Bone marrow (tissue), 2 donors: ENCODE measurements at regions not wholly inside any gene's neighbourhood (a gene's known extent, or its start where the extent isn't known, plus 50 kb on each side); places are given as distances from the start of the nearest gene placed in this dataset.
"Not testable (repeated sequence)": the region's sequence is repeated elsewhere in the genome, so short reads cannot be mapped to it uniquely, and the experiment has no call there.

ENCODE experiments used
- DNase-seq, 2 donors: peaks; one replicate each; lab custom pipeline; 2025; lab: John Stamatoyannopoulos, UW

GRCh38 chr16:54808890-54809289 lies 121.8 kb upstream of the IRX5 start:
- DNase-seq = no peak

GRCh38 chr16:54806881-54807360 lies 123.7 kb upstream of the IRX5 start:
- DNase-seq = no peak

- no peak for DNase-seq
Measured at GRCh38 chr16:54806378-54806777, 124.3 kb upstream of the IRX5 start.

GRCh38 chr16:54805648-54806047 lies 125.0 kb upstream of the IRX5 start:
- DNase-seq = no peak

- no peak for DNase-seq
Measured at GRCh38 chr16:54801057-54801844, 129.4 kb upstream of the IRX5 start.

GRCh38 chr16:54798267-54798666 lies 132.4 kb upstream of the IRX5 start:
- no peak for DNase-seq

GRCh38 chr16:54796211-54796610 lies 134.5 kb upstream of the IRX5 start:
- no peak for DNase-seq

GRCh38 chr16:54792811-54793210 lies 137.9 kb upstream of the IRX5 start:
- no peak for DNase-seq

GRCh38 chr16:54787045-54787444 lies 143.6 kb upstream of the IRX5 start:
- no peak for DNase-seq

GRCh38 chr16:54783980-54784379 lies 146.7 kb upstream of the IRX5 start:
- no peak for DNase-seq

GRCh38 chr16:54783226-54783625 lies 147.4 kb upstream of the IRX5 start:
- DNase-seq = no peak

- no peak for DNase-seq
Measured at GRCh38 chr16:54780266-54780665, 150.4 kb upstream of the IRX5 start.

- DNase-seq = no peak
Measured at GRCh38 chr16:54779549-54779948, 151.1 kb upstream of the IRX5 start.

- no peak for DNase-seq
Measured at GRCh38 chr16:54774768-54775167, 155.9 kb upstream of the IRX5 start.

- DNase-seq = no peak
Measured at GRCh38 chr16:54772400-54772799, 158.3 kb upstream of the IRX5 start.

GRCh38 chr16:54766355-54766754 lies 164.3 kb upstream of the IRX5 start:
- no peak for DNase-seq

- no peak for DNase-seq
Measured at GRCh38 chr16:54750249-54750648, 180.4 kb upstream of the IRX5 start.

- no peak for DNase-seq
Measured at GRCh38 chr16:54748611-54749190, 182.0 kb upstream of the IRX5 start.

GRCh38 chr16:54746596-54746995 lies 184.1 kb upstream of the IRX5 start:
- DNase-seq = no peak

- no peak for DNase-seq
Measured at GRCh38 chr16:54744998-54745397, 185.7 kb upstream of the IRX5 start.

GRCh38 chr16:54742436-54742835 lies 188.2 kb upstream of the IRX5 start:
- DNase-seq = no peak

GRCh38 chr16:54739381-54739780 lies 191.3 kb upstream of the IRX5 start:
- no peak for DNase-seq

- DNase-seq = no peak
Measured at GRCh38 chr16:54734156-54734555, 196.5 kb upstream of the IRX5 start.

GRCh38 chr16:54727696-54728095 lies 203.0 kb upstream of the IRX5 start:
- DNase-seq = not testable (repeated sequence)
